Neuron (in vitro differentiated cells): ENCODE measurements at regions not wholly inside any gene's neighbourhood (a gene's known extent, or its start where the extent isn't known, plus 50 kb on each side); places are given as distances from the start of the nearest gene placed in this dataset.

ENCODE experiments used
- H2AFZ ChIP-seq: one replicate; pipeline ENCODE4 v1.6.1; 2013; ENCODE audit warnings: low read depth, mild to moderate bottlenecking, inconsistent platforms, low read length, moderate library complexity
- H3K27me3 ChIP-seq: one replicate; pipeline ENCODE4 v1.6.1; 2013; ENCODE audit warnings: low read length; ENCODE audit not compliant: insufficient read depth
- H3K36me3 ChIP-seq: one replicate; pipeline ENCODE4 v1.6.1; 2013; ENCODE audit warnings: low read length; ENCODE audit not compliant: insufficient read depth
- H3K4me1 ChIP-seq: one replicate; pipeline ENCODE4 v1.6.1; 2013; ENCODE audit warnings: low read length; ENCODE audit not compliant: insufficient read depth
- H3K4me3 ChIP-seq: 2 replicates; pipeline ENCODE4 v1.5.1; 2013; ENCODE audit warnings: mild to moderate bottlenecking, low read length, moderate library complexity
- H3K9me3 ChIP-seq: one replicate; pipeline ENCODE4 v1.6.1; 2013; ENCODE audit warnings: low read length

- Histone ChIP-seq H3K4me1 (peaks cover 18% of the 10 kb centered on the region), H3K36me3 (no peaks in the 10 kb centered on the region), H2AFZ (no peak overlapping the region), H3K27me3 (no peaks in the 10 kb centered on the region), H3K9me3 (no peaks in the 10 kb centered on the region), H3K4me3 (no peak overlapping the region)
Observed at GRCh38 chr15:29451201-29451781, 181.7 kb upstream of the NSMCE3 start.

DNA sequence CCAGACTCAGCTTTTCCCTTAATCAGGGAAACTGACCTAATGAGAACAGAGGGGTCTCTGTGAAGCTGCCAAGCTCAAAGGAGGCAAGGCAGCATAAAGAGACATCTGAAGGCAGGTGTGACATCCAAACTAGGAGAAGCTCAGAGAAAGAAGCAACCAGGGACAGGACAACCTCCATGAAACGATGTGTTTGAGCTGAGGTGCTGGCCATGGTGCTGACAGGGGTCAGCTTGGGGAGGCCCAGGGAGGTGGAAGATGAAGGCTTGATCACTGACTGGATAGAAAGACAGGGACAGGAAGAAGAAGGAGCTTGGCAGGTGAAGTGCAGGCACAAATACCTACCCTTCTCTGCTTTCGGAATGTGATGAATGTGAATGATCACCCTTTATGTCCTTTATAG, 179.5 kb upstream of the NSMCE3 start:
- no peaks in the 10 kb centered on the region for H3K27me3 ChIP-seq
- peaks cover 18% of the 10 kb centered on the region for H3K4me1 ChIP-seq
- H3K36me3 ChIP-seq = no peaks in the 10 kb centered on the region
- H3K9me3 ChIP-seq = no peaks in the 10 kb centered on the region
- no peak overlapping the region for H3K4me3 ChIP-seq
- H2AFZ ChIP-seq = no peak overlapping the region

GRCh38 chr15:29448320-29448719, 178.7 kb upstream of the NSMCE3 start:
- Histone ChIP-seq H3K4me1 (peaks cover 17% of the 10 kb centered on the region), H3K27me3 (no peaks in the 10 kb centered on the region), H3K4me3 (no peak overlapping the region), H3K9me3 (no peaks in the 10 kb centered on the region), H2AFZ (no peak overlapping the region), H3K36me3 (no peaks in the 10 kb centered on the region)

- H2AFZ ChIP-seq = no peak overlapping the region
- no peaks in the 10 kb centered on the region for H3K9me3 ChIP-seq
- H3K4me3 ChIP-seq = no peak overlapping the region
- no peaks in the 10 kb centered on the region for H3K36me3 ChIP-seq
- H3K27me3 ChIP-seq = no peaks in the 10 kb centered on the region
- peaks cover 6% of the 10 kb centered on the region for H3K4me1 ChIP-seq
Observed at GRCh38 chr15:29446480-29446879, 176.9 kb upstream of the NSMCE3 start.

GRCh38 chr15:29442532-29442931, 172.9 kb upstream of the NSMCE3 start:
- no peaks in the 10 kb centered on the region for H3K9me3 ChIP-seq
- no peaks in the 10 kb centered on the region for H3K36me3 ChIP-seq
- no peaks in the 10 kb centered on the region for H3K4me1 ChIP-seq

GRCh38 chr15:29440541-29440940, 170.9 kb upstream of the NSMCE3 start:
- no peaks in the 10 kb centered on the region for H3K4me1 ChIP-seq
- no peaks in the 10 kb centered on the region for H3K9me3 ChIP-seq
- no peaks in the 10 kb centered on the region for H3K27me3 ChIP-seq
- H3K36me3 ChIP-seq = no peaks in the 10 kb centered on the region
- H3K4me3 ChIP-seq = no peak overlapping the region
- H2AFZ ChIP-seq = no peak overlapping the region

More at GRCh38 chr15:29442532-29442931, 172.9 kb upstream of the NSMCE3 start:
- Histone ChIP-seq H2AFZ (no peak overlapping the region), H3K27me3 (no peaks in the 10 kb centered on the region), H3K4me3 (no peak overlapping the region)

- Histone ChIP-seq H3K36me3 (no peaks in the 10 kb centered on the region), H3K4me1 (no peaks in the 10 kb centered on the region), H3K4me3 (no peak overlapping the region), H2AFZ (no peak overlapping the region), H3K27me3 (no peaks in the 10 kb centered on the region), H3K9me3 (no peaks in the 10 kb centered on the region)
Observed at GRCh38 chr15:29438703-29439055, 169.1 kb upstream of the NSMCE3 start.

- Histone ChIP-seq H3K9me3 (no peaks in the 10 kb centered on the region), H3K27me3 (no peaks in the 10 kb centered on the region), H2AFZ (no peak overlapping the region), H3K4me3 (no peak overlapping the region), H3K4me1 (no peaks in the 10 kb centered on the region), H3K36me3 (no peaks in the 10 kb centered on the region)
Observed at GRCh38 chr15:29437888-29438702, 168.5 kb upstream of the NSMCE3 start.

DNA sequence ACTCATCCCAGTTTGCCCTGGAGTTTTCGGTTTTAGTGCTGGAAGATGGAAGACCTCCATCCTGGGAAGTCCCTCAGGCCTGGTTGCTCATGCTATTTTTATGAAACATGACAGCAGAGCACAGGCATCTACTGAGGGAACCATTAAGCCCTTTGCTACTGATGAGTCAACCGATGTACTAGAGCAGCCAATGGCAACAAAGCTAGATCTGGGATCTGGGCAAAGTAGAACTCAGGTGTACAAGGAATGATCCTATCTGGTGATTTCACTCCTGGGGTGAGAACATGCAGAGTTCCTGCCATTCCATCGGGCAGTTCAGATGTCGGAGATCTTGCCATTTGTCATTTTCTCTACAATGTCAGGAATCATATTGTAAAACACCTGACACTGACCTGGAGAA, 166.2 kb upstream of the NSMCE3 start:
- Histone ChIP-seq H3K4me3 (no peak overlapping the region), H3K4me1 (no peaks in the 10 kb centered on the region), H3K27me3 (no peaks in the 10 kb centered on the region), H3K36me3 (no peaks in the 10 kb centered on the region), H3K9me3 (no peaks in the 10 kb centered on the region), H2AFZ (no peak overlapping the region)

GRCh38 chr15:29434280-29434679, 164.7 kb upstream of the NSMCE3 start:
- H3K27me3 ChIP-seq = no peaks in the 10 kb centered on the region
- no peaks in the 10 kb centered on the region for H3K9me3 ChIP-seq
- H3K4me3 ChIP-seq = no peak overlapping the region
- H2AFZ ChIP-seq = no peak overlapping the region
- H3K36me3 ChIP-seq = no peaks in the 10 kb centered on the region
- H3K4me1 ChIP-seq = no peaks in the 10 kb centered on the region

DNA sequence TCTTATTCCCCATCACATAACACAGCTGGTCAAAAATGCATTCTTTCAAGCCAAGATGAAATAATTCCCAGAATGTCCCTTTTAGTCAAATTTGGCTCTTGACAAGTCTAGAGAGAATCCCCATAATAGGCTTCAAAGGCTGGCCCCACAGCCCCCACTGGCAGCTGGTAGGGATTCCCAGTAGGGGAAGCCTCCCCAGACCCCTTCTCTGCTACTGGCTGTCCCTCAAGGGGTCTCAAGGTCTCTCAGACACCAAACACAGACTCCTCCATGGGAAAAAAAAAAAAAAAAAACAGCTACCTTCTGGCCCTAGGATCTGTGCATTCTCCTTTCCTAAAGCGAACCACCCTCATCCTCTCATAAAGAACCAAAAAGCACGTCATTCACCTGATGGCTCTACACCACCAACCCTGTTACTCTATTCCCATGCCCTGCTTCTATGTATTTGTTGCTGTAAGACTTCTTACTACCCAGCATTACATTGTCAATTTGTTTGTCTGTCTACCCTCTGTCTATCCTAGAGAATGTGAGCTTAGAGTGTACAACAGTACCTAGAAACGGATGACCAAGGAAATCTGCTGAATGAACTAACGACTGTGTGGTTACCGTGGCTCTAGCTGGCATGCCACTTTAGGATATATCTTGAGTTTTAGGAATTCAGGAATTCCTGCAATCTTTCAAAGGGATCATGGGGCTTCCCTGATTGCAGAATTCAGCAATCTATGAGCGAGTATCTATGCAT, 164.1 kb upstream of the NSMCE3 start:
- Histone ChIP-seq H2AFZ (no peak overlapping the region), H3K4me3 (no peak overlapping the region), H3K36me3 (no peaks in the 10 kb centered on the region), H3K27me3 (no peaks in the 10 kb centered on the region), H3K9me3 (no peaks in the 10 kb centered on the region), H3K4me1 (no peaks in the 10 kb centered on the region)

GRCh38 chr15:29433050-29433318, 163.4 kb upstream of the NSMCE3 start:
- Histone ChIP-seq H2AFZ (no peak overlapping the region), H3K4me3 (no peak overlapping the region)

GRCh38 chr15:29432191-29433049, 162.8 kb upstream of the NSMCE3 start:
- Histone ChIP-seq H3K4me3 (no peak overlapping the region), H3K4me1 (no peaks in the 10 kb centered on the region)

More at GRCh38 chr15:29433050-29433318, 163.4 kb upstream of the NSMCE3 start:
- Histone ChIP-seq H3K9me3 (no peaks in the 10 kb centered on the region), H3K27me3 (no peaks in the 10 kb centered on the region), H3K36me3 (no peaks in the 10 kb centered on the region), H3K4me1 (no peaks in the 10 kb centered on the region)

More at GRCh38 chr15:29432191-29433049, 162.8 kb upstream of the NSMCE3 start:
- no peaks in the 10 kb centered on the region for H3K36me3 ChIP-seq
- no peaks in the 10 kb centered on the region for H3K27me3 ChIP-seq
- no peak overlapping the region for H2AFZ ChIP-seq
- H3K9me3 ChIP-seq = peaks cover under 1% of the 10 kb centered on the region
